A549 (cell line): ENCODE measurements at regions not wholly inside any gene's neighbourhood (a gene's known extent, or its start where the extent isn't known, plus 50 kb on each side); places are given as distances from the start of the nearest gene placed in this dataset.

Experiments
- CHD2 ChIP-seq: fragments of 150-350 bp; IDR thresholded peaks from 2 replicates; pipeline ENCODE4 v1.6.1; 2014; ENCODE audit warnings: low read length; ENCODE audit not compliant: partially characterized antibody
- CTCF ChIP-seq: fragments of >200 bp; sonication (Bioruptor Twin); formaldehyde crosslinking; IDR thresholded peaks from 3 replicates; pipeline ENCODE4 v1.5.1; 2016
- EP300 ChIP-seq, 2 experiments: fragments of >200 bp; sonication (Bioruptor Twin); formaldehyde crosslinking; IDR thresholded peaks; 2 replicates in 1 of 2; 3 replicates in 1 of 2; pipeline ENCODE4 v1.6.1; 2016 to 2017
- GATA3 ChIP-seq: IDR thresholded peaks from 2 replicates; pipeline ENCODE4 v1.6.1; 2012; ENCODE audit warnings: borderline replicate concordance
- KDM1A ChIP-seq: fragments of 200-600 bp; sonication (generic); IDR thresholded peaks from 2 replicates; pipeline ENCODE4 v1.6.1; 2016; ENCODE audit warnings: low read depth, mild to moderate bottlenecking
- POLR2A ChIP-seq: IDR thresholded peaks from 2 replicates; pipeline ENCODE4 v1.6.1; 2012; ENCODE audit warnings: mild to moderate bottlenecking, low read length
- POLR2AphosphoS2 ChIP-seq: conservative IDR thresholded peaks from 2 replicates; pipeline ENCODE4 v1.6.1; 2012; ENCODE audit warnings: low read length, improper control_type of control experiment, inconsistent platforms
- RAD21 ChIP-seq, 2 experiments: fragments of >200 bp in 1 of 2; sonication (Bioruptor Twin) in 1 of 2; formaldehyde crosslinking in 1 of 2; IDR thresholded peaks in 1 of 2; conservative IDR thresholded peaks in 1 of 2; 2 replicates in 1 of 2; 3 replicates in 1 of 2; pipeline ENCODE4 v1.6.1; 2012 to 2018; ENCODE audit warnings: inconsistent platforms in 1 of 2

- TF ChIP-seq POLR2A (no peak), CTCF (no peak), KDM1A (no peak), GATA3 (no peak), CHD2 (no peak), POLR2AphosphoS2 (no peak), RAD21 (conservative IDR thresholded peaks at IDR 0.05 in 1 of 2, IDR thresholded peaks at IDR 0.05 in 1 of 2) (no peak), EP300 (IDR thresholded peaks at IDR 0.05) (no peak)
Measured at GRCh38 chr7:112635742-112636141, 154.5 kb downstream of the TMEM168 start.
